HG03354 (cell line): ENCODE measurements at regions not wholly inside any gene's neighbourhood (a gene's known extent, or its start where the extent isn't known, plus 50 kb on each side); places are given as distances from the start of the nearest gene placed in this dataset.

Experiments
- ATAC-seq: cut with Tn5 transposase; IDR thresholded peaks from one replicate; pipeline ENCODE4 v1.9.1; 2021; ENCODE audit warnings: mild to moderate bottlenecking; ENCODE audit not compliant: unreplicated experiment, poor library complexity, severe bottlenecking

DNA sequence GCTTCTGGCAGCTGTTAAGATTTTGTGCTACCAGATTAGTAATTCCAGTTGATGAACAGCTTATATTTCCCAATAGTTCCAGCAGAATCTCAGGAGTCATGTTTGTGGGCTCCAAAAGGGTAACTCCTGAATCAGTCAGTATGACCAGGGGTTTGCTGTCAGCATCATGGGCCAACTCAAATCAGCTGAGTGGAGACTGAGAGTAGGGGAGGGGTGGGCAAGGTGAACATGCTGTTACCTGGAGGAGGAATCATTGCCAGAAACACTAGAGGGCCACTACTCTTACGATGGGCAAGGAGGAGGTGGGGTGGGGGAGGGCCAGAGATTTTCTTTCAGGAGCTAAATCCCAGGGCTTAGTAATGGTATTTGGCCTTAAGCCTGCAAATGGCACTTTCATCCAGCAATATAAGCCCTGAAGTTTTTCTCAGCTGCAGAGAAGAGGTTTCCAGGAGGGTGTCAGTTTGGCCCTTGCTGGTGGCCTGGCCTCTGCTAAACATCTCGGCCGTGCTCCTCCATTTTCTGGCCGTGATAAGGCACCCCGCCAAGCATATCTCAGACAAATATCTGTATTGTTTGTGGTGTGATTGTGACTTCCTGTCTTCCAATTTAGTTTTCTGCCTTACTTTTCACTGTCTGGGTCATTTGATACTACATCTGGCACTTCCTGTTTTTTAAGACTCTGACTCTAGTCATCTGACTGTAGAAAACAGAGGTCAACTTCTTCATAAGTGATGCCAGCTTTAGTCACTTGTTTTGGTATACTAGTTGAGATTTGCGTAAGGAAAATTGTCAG, 120.5 kb upstream of the CXCR4 start:
- ATAC-seq, result peak; percentile 89

DNA sequence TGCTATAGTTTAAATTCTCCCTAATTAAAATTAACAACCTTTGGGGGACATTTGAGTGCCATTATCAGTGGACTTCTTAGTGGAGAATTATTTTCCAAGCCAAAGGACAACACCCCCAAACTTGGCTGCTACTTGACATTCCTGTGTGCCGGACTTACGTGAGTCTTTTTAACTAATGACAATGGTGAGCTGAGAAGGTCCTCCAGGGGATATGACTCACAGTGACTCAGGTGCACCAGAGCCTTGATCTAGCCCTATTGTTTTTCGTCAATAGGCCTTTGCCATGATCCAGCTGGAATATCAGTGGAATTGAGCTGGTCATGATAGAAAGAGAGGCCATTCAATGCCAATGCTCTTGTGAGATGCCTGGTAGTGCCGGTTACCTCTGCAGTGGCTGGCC, 118.1 kb upstream of the CXCR4 start:
- ATAC-seq, result no peak

DNA sequence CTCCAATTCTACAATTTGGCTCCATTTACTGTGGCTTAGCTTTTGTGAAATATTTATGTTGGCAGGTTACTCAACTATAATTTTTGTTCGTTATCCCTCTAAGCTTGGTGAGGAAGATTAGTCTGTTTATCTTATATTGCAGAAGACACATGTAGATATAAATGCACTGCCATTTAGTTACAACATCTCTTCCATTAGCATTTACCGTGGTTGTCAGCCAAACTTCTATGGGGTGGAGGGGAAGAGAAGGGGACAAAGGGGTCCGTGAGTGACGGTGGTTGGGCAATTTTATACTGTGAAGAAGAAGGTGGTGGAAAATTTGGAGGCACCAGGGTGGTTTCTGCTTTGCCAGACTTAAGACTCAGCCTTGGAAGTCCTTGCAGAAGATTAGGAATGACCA, 117.6 kb upstream of the CXCR4 start:
- ATAC-seq, result no peak

DNA sequence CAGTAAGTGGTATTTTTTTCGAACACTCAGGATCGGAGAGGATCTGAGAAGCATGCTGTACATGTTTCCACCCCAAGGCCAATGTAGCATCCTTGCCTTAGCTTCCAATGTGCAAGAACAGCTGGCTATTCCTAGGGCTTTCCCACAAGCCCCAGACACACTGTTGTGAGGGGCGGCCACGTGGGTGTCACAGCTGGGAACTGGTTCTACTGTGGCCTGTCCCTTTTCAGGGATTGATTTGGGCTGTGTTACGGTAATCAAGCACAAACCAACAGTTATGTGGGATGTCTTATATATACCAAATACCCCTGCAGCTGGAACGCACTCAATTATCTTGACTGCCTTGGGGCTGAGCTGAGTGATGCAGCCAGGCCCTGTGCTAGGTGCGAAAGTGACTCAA, 116.3 kb upstream of the CXCR4 start:
- no peak for ATAC-seq

DNA sequence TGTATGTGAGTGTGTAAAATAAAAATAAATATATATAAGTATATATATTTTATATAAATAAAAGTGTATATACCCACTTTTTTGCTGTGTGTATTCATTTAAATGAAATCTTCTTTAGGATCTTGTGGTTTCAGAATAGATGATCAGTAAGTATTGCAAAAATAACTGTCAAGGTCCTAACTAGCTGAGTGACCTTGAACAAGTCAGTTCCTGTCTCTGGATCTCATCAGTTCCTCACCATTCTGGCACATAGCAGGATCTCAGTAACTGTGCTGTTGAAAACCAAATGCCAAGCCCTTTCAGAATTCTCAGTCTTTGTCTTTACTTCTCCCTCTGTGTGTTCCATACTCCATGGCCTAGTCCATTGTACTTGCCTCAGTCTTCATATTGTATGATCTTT, 115.3 kb upstream of the CXCR4 start:
- no peak for ATAC-seq

DNA sequence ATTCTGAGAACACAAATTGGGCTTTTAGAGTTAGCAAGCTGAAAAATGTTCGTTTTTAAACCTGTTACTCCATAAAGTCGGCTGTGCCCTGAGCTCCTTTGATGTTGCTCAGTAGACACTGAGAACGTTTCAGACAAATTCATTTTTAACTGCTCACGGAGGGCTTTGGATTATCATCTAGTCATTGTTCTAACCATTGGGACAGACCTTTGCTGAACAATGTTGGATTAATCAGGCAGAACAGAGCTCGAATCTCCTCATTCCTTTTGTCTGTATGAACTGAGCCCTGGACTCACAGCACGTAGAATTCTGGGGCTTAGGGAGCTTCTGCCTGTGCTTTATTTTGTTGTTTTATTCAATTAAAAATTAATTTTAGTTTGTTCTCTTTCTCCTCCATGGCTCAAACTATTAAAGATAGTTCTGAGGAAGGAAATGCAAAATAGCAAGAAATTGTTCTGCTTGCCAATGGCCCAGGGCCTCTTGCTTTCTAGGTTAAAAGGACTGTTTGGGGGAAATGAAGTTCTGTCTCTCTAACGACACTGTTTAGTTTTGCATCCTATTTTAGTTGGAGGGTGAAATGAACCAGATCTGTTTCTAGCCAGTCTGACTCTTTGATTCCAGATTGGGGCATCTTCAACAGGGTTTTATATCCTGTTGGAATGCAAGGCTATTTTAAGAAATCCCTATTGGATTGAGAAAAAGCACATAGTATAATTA, 114.7 kb upstream of the CXCR4 start:
- ATAC-seq, result no peak

DNA sequence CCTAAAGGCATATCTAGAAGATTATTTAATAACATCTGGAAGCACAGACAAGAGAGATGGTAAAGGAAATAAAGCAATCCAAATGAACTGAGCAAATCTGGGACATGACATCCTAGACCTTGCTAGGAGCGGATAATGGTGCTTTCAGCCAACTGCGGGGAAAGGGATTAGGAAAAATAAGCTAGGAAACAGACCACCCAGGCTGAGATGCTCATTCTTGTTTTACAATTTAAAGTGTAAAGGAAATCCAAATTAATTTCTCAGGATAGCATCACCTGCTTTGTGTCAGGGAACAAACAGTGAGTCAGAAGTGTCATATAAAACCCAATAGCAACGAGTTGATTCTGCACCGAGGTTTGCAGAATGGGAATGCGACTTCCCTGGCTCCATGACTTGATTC, 112.5 kb upstream of the CXCR4 start:
- no peak for ATAC-seq

DNA sequence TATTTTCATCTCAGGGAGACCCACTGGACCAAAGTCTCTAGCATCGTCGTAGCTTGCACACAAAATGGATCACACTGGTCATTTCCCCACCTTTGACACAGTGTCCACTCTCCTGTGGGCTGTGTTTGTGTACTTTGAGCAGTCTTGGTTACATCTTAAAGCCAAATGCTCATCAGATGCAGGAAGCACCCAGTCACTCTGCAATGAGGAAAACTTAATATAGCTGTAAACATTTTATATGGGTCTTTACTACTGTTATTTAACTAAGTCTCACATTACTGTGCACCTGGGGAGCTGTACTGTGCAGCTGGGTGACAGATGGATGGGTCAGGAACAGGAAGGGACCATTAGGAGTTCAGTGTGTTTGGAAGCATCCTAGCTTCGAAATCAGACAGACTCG, 109.0 kb upstream of the CXCR4 start:
- no peak for ATAC-seq

DNA sequence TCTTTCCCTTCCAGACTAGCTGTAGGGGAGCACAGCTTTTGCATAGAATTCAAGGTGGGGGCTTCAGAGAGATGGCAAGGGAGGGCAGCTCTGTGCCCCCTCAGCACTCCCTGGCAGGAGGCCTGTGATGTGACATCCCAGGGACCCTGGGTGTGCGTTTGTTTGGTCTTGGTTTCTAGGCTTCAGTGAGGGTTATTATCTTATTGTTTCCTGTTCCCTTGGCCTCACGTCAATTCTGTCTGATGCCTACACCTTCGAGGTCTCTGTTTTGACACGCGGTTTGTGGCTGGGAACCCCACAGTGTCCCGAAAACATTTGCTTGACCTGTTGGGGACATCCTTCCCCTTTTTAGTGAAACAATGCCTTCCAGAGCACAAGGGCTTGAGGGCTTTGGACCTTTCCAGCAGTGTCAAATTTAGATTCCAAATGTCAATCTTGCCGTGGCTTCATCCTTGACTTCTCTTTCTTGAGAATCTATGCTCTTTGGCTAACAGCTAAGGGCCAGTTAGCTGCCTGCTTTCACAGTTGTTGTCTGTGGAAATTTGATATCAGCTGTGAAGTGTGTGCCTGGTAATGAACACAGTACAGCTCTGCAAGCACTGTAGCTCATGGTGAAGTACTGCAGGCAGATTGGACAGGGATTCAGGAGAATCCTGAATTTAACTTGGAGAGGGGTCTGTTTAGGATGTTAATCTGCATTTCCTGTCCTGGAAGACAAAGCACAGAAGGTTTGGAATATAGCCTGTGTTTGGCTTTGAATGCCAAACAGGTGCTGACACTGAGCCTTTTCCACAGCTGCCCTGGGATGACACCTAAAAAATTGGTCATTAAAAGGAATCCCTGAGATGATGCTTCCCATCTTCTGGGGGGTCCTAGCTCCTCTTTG, 108.2 kb upstream of the CXCR4 start:
- peak; percentile 80 for ATAC-seq

DNA sequence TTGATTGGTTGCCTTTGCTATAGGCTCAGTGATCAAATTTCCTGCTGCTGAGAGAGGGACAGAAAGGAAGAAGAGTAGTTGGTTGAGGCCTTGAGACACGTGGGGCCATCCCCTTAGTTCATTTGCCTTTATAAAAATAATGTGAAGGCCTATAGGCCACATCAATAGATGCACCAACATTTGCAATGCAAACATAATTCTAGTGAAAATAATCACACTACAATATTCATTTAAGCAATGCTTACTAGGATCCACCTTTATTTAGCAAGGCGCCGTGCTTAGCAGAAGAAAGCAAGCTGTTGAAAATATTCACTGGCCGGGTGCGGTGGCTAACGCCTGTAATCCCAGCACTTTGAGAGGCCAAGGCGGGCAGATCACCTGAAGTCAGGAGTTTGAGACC, 105.3 kb upstream of the CXCR4 start:
- ATAC-seq, result no peak

DNA sequence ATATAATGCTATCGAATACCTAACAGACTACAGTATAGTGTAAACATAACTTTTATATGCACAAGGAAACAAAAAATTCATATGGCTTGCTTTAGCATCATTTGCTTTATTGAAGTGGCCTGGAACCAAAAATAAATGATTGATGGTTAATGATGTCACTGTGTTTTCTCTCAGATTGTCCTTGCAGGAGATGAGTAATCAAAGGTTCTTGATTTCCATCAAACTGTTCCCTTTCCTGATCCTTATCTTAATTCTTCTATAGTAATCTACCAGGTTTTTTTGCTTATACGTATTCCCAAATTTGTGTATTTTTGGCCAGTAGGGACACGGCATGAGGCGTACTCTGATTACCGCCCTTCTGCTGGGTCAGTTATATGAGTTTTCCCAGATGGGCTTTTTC, 104.9 kb upstream of the CXCR4 start:
- no peak for ATAC-seq

DNA sequence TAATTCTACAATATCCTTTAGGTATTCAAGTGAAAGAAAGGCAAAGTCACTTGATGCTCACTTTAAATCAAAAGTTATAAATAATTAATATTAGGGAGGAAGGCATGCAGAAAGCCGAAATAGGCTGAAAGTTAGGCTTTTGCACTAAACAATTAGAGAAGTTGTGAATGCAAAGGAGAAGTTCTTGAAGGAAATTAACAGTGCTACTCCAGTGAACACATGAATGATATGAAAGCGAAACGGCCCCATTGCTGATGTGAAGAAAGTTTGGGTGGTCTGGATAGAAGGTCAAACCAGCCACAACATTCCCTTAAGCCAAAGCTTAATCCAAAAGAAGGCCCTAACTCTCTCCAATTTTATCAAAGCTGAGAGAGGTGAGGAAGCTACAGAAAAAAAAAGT, 103.1 kb upstream of the CXCR4 start:
- no peak for ATAC-seq

DNA sequence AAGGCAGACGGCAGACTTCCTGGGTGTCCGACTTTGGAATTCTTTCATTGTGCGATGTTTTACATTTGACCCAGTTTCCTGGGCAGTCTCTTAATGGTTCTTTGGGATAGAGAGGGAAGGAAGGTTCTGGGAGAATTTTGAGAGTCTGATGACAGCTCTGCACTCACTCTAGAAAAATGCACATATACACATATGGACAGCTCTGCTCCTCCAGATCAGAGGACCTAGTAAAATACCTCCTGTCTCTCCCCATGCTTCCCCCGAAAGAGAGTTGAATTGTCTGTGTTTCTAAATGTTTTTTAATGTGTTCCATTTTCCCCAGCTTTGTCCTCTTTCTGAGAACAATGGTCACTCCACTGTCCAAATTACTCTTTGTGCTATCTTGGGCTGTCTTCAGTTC, 102.0 kb upstream of the CXCR4 start:
- ATAC-seq, result no peak

DNA sequence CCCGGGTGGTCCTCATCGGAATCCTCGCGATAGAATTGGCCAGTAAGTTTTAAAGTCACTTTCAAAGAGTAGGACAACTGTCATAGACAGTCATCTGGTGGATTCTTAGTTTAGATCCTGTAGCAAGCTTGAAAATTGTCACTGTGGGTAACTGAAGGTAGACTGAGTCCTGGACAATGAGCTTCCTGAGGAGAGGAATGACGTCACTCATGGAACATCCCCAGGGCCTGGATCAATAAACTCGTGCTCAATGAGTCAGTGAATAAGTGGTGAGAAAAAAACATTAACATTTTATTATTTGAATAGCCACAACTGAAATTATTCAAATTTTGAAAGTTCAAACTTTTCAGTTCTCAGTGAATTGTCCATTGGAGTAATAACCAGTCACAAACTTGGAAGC, 101.4 kb upstream of the CXCR4 start:
- no peak for ATAC-seq

DNA sequence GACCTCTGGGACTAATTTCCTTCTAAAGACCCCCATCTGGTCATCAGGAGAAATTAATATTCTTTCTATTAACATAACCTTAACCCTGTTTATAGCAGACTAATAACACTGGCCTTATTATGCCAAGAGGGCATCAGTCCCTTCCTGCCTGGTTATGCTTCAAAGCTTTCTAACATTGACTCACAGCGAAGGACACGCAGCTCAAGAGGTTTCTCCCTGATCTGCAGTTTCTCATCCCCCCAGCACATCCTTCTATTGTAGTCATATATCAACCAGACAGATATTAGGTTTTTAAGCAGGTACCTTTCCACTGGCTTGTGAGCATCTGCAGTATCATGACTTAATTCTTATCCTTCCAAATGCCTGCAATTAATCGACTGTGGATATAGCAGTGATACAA, 100.0 kb upstream of the CXCR4 start:
- ATAC-seq, result peak; percentile 77

DNA sequence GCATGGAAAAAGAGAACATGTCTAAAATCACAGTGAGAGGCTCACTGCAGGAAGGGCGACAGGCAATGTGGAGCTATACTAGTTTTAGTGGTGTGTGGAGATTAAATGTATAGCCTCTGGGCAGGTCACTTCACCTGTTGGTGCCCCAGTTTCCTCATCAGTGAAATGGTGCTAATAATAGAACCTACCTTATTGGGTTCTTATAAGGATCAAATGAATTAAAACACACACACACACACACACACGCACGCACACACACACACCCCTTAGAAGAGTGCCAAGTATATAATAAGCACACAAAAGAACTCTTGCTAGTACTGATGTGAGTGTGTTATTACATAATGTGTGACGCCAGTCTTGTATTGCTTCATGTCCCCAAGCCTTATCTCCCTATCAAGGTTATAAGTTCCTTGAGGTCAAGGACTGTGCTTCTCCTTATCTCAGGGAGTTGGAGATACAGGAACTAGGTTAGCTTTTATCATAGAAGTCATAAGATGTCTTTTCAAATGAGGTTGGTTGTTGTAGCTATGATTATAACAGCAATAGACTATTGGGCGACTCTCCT, 98.0 kb upstream of the CXCR4 start:
- ATAC-seq, result no peak

DNA sequence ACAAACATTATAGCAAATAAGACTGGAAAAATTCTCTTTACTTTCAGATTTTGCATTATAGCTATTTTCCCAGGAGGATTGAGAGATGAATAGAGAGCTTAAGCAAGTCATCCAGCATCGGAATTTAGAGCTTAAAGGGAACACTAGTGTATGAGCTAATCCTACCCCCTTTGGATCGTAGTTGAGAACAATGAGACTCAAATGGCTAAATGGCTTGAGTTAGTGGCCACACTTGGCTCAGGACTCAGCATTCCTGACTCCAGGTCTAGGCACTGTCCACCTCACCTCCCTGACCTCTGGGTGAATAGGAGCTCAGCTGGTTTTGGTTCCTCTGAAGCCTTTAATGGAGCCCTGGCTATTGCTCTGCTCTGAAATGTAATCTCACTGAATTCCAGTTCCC, 97.5 kb upstream of the CXCR4 start:
- ATAC-seq, result no peak

DNA sequence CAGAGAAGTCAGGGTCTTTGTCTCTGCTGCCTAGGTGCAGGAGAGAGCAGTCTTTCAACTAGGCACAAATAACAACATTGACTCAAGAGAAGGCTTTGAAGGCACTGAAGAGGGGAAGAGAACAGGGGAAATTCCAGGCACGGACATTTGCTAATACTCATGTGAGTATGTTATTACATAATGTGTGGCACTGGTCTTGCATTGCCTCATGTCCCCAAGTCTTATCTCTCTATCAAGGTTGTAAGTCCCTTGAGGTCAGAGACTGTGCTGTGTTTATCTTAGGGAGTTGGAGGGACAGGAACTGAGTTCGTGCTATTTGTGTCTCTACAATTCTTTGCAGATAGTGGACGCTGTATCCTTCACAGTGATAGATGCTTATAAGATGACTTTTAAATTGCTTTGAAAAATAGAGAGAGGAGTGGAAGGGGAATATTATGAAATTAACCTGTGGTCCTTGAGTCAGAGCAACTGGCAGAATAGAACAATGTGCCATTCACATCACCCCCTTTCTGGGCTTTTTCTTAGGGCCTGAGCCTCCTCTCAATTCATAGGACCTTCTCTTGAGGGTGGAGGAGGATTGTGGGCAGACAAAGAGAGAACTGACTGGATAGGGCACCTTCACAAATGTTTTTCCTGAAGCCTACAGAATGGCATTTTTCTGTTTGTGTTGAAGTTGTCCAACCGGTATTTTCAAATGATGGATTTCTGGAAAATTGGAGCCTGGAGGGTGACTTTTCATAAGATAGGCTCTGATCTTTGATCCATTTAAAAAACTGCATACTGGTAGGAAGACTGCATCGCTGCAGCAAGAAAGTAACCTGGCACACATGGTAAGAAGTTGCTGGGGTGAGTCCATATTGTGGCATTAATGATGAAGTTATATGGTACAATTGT, 96.6 kb upstream of the CXCR4 start:
- ATAC-seq, result peak; percentile 42

DNA sequence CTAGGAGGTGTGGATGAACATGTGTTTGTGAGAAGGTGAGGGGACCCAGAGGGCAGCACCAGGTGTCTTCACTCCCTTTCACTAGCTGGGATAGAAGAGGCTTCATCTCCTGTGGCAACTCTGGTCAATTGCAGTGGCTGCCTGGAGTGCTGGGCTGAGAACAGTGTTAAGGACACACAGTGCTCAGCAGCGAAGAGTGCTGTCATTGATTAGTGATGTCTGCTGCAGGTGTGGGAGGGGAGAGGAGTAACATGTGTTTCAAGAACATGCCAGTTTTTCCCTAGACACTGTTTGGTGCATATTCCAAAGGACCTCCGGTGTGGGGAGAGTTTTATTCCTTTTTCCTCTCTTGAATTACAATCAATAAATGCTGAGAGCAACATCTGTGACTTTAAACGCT, 95.9 kb upstream of the CXCR4 start:
- ATAC-seq, result no peak
